A204.1 (cell line): ENCODE measurements at regions not wholly inside any gene's neighbourhood (a gene's known extent, or its start where the extent isn't known, plus 50 kb on each side); places are given as distances from the start of the nearest gene placed in this dataset.

Source experiments
- FAIRE-seq: peaks from 2 replicates; lab custom pipeline; 2012; peaks lifted over from hg19 to GRCh38; lab: Jason Lieb, UNC

DNA sequence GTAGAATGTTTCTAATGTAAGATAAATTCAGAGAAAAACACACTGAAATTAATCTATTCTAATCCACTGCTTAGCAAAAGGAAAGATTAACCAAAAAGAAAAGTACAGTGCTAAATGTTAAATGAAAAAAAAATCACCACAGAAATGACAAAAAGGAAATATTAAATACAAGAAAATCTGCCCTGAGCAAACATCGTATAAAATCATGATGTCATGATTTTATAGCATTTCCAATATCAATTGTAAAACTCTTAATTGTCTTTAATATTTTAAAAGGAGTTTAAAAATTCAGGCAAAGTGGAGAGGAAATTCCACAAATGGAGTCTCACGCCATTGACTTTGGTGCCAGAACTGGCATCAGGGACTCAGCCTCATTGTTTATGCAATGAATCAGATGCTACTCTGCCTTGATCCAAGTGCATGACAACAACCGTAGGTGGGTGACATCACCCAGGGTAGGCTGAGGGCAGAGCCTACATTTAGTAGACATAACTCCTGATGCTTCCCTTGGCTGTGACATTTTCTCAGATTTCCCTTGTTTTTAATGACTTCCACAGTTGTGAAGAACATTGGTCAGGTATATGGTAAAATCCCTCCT is 696.8 kb downstream of the SEMA5A start:
- no peak for FAIRE-seq

DNA sequence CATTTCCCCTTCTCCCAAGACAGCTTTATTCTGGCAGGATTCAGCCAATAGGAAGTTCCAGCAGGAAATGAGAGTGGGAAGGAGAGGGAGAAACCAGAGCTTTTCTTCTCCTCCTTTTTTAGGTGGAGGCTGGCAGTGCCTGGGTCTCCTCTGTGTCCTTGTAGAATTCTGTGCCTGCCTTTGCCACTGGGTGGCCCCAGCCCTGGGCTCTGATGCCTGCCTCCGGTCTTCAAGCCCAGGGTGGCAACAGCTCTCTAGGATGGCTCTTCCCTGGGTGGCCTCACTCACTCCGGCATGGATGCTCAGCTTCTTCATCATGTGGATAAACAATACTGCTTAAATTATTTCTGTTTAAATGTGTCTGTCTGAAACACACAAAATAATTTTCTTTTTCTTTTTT is 694.8 kb downstream of the SEMA5A start:
- no peak for FAIRE-seq

DNA sequence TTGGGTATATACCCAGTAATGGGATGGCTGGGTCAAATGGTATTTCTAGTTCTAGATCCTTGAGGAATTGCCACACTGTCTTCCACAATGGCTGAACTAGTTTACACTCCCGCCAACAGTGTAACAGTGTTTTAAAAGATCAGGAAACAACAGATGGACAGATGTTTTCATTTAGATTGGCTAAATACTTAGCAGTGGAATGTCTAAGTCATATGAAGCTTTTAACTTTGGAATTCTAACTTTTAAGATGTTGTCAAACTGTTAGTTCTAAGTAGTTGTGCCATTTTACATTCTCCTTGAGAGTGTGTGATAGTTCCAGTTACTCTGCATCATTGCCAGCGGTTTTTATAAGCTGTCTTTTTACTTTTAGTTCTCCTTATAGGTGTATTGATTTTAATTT is 688.8 kb downstream of the SEMA5A start:
- no peak for FAIRE-seq

DNA sequence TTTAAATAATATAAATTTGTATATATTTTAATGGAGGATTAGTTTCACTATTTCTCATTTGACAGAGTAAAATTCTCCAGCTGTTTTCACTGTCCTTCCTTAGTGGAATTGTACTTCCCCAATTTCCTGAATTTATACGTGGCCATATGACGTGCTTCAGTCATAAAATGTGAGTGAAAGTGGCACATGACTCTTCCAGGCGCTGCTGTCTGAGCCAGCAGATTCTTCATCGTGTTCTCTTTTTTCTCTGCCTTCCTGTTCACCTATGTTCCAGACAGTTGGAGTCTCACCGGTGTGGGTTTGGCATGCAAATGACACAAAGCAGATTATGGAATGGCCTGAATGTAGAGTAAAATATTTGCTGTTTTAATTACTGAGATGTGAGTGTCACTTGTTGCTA is 684.1 kb downstream of the SEMA5A start:
- FAIRE-seq = no peak

DNA sequence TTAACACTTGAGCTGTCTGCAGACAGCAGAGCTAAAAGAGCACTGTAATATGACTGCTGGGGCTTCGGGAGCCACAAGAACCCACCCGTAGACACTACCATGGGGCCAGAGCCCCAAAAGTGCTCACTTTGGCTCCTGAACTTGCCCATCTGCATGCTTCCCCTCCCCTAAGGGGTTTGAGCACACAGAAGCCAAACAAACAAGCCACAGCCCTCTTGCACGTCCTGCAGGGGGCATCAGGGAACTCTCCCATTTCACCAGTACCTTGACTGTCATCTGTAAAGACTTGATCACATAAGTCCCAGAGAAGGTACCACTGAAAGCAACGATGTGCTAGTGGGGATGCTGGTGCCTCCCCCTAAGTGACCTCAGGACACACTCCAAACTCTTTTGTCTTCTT is 681.8 kb downstream of the SEMA5A start:
- no peak for FAIRE-seq

DNA sequence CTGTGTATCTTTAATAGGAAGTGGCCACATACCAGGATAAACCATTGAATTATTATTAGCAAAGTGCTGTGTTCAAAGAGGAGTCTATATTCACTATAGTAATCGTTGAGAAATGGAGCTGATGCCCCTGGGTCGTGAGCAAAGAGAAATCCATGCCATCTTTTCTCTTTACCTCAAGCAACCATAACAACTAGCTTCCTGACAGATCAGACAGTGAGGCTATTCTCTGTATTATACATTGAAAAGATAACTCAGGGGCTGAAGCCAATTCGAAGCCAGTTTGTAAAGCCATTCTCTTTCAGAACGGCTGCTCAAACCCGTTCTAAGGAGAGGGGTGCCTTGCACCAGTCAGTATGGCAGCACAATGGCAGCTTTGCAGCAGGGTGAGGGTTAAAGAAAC is 680.6 kb downstream of the SEMA5A start:
- no peak for FAIRE-seq

DNA sequence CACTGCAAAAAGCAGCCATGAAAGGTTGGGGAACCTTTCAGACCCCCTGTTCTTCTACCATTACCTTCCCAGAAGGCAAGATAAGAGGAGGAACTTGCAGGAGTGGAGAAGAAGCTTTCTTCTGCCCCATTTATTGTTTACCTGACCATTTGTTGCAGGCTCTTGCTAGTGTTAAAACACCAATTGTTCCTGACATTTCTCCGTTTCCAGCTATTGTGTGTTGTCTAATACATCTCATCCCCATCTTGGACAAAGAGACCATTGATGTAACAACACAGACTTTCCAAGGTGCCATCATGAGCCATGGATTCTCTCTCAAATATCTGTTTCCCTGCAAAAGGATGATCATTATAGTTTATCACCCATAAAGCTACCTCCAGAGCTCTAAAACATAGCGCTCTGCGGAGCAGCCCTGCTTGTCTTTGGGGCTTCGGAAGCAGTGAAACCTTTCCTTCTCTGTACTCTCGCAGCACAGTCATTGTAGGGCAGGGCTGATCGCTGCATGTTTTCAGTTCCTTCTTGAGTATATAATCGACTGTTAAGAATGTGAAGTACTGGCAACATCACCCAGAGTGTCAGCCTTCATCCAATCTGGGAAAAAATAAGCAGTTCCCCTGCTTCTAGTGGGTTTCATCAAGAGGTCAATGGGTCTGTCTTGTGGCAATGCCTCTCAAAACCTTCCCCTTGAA is 680.0 kb downstream of the SEMA5A start:
- FAIRE-seq = no peak

DNA sequence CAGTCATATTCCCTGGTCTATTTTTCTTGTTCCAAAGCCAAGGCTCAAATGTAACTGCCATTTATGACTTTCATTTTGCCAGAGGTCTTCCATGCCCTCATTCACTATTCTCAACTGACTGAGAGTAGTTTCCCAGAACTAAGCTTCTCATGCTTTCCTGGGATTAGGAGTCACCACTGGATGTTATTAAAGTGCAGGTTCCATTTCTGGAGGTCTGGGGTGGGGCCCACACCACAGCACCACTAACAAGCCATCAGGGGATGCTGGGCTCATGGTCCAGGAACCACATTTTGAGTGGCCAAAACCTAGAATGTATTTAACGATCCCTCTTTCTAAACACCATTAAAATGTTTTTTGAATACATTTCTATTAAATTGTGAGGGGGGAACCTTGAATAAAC is 677.6 kb downstream of the SEMA5A start:
- no peak for FAIRE-seq

DNA sequence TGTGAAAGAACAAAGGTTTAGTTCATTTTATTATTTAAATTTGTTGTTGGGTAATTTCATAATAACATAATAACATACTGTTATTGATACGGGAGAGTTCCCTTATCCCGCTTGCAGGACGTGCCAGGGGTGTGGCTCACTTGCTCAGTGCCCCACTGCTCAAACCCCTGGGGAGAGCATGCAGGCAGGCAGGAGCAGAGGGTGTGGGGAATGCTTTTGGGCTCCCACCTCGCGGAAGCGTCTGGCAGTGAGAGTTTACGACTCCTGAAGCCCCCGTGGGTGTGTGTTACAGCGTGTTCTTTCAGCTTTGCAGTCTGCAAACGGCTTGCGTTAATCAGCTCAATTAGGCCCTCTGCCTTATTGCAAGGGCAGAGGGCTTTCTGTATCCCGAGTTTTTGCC is 675.9 kb downstream of the SEMA5A start:
- no peak for FAIRE-seq

DNA sequence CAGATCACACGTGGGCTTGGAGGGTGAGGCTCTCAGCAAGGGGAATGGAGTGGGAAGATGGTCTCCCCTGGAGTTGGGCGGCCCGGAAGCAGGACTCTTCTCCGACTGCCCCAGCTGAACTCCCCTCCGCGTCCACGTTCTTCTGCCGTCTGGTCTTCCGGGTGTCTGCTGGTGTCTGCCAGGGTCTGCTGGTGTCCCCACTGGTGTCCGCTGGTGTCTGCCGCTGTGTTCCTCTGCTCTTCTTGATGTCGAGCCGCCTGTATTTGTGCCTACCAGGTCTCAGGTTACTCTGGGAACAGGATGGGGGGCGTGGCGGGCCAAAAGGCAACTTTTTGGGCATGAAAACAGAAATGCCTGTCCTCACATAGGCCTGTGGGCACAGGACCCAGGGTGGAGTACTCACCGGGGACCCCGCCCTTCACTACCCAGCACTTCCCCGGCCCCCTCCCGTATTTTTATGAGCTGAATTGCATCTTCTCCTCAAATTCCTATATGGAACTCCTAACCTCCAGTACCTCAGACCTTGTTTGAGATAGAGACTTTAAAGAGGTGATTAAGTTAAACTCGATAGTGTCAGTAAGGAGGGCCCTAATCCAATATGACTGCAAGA is 675.4 kb downstream of the SEMA5A start:
- no peak for FAIRE-seq

DNA sequence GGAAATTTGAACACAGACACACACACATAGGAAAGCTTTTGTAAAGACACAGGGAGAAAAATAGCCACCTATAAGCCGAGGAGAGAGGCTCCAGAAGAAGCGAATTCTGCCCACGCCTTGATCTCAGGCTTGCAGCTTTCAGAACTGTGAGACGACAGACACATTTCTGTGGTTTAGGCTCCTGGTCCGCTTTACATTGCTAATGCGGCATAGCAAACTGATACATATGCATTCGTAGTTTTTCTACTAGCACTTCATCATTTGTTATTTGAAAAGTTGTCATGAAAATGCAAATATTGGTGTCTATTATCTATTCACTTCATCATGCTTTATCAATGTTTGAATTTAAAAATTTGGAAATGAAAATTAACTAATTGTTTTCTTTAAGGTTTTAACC is 674.9 kb downstream of the SEMA5A start:
- FAIRE-seq = no peak

DNA sequence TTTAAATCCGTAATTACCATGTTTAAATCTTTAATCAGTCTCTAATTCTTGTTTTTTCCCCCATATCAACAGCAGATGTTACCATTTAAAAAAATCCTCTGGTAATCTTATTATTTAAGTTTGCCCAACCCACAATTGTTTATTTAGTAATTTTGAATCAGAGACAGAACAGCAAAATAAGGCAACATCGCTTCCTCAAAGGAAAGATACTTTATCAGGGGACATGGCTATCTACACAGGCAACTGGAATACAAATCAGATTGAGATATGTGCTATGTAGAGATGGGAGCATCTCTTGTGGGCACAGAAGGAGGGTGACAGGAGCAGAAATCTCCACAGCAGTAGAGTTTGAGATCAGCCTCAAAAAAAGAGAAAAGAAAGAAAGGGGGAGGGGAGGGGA is 674.4 kb downstream of the SEMA5A start:
- no peak for FAIRE-seq

DNA sequence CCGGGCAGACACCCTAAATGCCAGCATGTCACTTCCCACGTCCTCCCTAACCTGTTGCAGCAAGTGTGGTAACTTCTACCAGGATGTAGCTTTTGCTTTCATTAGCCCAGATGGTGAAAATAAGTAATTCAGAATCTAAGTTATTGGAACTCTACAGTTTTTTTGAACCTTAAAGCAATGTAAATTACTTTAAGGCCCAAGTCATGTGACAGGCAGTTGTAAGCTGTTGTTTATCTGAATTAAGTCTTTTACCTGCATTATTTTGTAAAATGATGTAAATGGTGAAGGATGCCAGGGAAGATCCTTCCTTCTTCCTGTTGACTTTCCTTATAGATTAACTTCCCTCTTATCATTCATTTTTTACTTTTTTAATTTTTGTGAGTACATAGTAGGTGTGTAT is 670.2 kb downstream of the SEMA5A start:
- FAIRE-seq = no peak

DNA sequence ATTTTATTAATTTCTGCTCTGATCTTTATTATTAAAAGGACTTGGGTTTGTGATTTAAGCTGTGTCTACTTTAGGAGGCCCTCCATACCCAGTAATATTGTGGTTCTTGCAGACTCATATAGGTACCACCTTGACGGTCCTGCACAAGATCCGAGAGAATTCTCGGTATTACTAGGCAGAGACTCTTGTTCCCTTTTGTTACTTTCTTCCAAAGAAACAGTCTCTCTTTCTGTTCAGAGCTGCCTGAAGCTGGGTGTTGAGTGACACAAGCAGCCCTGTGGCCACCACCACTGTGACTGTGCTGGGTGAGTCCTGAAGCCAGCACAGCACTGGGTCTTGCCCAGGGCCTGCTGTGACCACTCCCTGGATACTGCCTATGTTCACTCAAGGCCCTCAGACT is 666.6 kb downstream of the SEMA5A start:
- no peak for FAIRE-seq

DNA sequence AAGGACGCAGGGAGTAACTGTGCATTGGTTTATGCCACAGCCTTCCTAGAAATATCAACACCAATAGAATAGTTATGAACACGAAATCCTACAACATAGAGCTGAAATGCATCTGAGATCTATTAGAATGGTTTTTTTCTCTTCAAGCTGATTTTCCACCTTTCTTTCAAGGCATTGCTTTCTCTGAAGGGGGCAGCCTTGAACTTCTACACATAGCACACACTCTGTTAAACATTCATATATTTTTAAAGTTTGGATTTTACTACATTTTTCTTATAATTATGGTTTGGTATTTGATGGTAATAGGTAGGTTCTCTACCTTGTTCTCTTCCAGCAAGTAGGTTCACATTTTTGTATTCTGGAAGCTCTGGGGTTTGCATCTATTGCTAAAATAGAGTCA is 661.8 kb downstream of the SEMA5A start:
- no peak for FAIRE-seq

DNA sequence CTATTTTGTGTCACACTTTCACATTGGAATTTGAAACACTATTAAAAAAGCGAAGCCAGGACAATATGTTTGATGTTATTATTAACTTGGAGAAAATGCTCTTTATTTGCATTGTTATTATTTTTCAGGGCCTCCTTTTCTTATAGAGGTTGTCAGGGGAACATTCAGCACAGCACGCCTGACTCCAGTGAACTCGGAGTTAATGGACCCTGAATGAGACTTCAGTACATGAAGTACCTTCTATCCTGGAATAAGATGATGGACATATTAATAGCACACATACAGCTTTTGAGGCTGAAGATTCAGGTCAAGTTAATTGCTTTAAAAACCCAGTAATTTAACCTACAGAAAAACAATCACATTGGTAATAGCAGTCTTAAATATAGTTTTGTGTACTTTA is 652.9 kb downstream of the SEMA5A start:
- no peak for FAIRE-seq

DNA sequence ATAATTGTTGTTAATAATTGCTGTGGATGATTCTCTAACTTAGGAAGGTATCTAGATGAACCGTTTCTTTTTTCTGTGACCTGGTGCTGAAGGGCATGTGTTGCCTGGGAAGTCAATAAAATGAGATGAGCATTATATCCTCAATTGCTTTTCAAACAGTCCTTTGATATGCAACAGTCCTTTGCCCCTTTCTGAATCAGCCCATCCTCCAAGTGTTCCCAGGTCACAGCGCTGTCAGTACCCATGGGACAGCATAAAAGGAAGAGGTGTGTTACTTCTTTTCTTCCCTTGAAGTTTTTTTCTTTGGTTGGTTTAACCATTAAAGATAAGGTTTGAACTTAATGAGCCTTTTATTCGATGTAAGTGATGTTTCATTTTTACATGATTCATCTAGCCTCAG is 651.8 kb downstream of the SEMA5A start:
- FAIRE-seq = no peak

DNA sequence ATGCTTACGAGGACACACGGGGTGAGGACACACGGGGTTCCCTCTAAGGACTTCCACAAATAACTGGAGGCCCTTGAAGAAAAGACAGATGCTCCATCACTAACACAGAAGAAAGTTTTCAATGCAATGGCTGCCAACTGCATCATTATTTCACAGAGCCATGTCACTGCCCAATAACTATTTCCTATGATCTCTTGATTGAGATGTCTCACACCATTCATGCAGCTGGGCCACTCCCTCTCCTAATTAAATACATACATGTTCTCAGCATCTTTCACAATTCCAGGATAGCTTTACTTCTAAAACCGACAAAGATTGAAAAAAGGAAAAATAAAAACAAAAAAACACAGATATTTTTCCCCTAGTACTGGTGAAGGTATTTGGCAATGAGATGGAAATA is 650.8 kb downstream of the SEMA5A start:
- no peak for FAIRE-seq

DNA sequence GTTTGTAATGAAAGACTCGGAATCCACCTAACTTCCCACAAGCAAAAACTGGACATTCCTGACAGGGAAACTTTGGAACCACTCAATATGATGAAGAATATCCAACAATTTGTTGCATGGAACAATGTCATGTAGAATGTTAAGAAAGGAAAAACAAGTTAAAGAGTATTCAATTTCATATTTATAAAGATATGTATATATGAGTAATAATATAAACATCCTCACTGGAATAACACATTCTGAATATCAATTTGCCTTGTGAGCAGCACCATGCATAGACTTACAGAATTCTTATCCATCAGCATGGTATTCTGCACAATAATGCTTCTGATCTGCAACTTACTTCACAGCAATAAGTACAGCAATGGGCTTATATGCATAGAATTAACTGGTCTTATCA is 650.3 kb downstream of the SEMA5A start:
- no peak for FAIRE-seq

DNA sequence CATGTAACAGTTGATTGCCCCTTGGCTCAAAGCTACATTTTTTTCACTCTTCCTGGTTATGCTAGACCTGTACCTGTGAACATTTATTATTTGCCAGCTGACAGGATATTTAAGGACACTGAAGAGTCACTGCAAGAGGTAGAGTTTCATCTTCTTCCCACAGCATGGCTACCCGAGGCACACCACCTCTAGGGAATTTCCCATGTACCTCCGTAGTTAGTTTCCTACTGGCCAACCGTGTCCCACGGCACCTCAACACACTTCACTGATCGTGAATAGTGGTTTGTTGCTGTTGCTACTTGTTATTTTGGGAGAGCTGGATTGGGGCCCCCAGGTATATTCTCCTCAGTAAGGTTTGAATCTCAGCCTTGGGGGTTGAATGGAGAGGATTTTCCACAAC is 648.6 kb downstream of the SEMA5A start:
- no peak for FAIRE-seq

DNA sequence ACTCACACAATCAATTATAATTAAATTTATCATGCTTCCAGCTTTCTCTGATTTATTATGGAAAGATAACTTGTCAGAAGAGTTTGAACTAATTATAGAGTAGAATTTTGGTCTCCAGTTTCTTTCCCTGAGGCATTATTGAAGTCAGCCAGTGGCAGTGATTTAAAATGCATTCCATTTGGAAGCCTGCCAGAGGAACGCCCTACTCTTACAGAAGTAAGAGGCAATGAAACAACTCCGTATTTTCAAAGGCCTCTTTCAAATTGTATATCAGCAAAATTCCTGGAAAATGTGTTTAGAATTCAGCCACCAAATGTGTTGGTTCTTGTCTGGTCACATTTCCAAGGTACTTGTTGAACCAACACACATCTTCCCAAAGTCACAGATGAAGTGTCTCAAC is 640.9 kb downstream of the SEMA5A start:
- no peak for FAIRE-seq

DNA sequence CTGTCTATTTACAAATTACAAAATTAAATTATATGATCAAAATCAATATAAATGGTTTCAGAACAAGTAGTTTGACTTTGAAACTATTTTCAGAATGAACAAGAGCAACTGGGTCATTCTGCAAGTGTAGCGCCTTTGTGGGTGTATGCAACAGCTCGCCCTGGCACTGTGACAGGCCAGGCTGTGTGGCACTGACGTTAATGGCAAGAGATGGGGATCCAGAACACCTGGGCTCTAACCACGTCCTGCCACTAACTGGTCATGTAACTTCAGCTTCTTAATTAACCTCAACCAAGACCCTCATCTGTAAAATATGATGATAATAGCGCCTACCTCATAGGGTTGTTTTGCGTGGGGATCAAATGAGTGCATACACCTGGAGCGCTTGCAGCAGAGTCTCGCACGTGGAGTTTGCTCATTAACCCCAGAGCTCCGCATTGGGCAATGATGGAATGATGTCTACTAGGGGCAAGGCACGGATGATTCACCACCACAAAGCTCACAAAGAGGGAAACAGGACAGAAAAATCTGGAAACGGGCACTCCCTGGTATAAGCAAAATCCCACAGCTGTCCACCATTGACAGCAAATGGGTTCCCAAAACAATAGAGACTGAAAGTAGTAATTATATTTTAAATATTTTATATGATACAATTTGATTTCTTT is 639.4 kb downstream of the SEMA5A start:
- no peak for FAIRE-seq

DNA sequence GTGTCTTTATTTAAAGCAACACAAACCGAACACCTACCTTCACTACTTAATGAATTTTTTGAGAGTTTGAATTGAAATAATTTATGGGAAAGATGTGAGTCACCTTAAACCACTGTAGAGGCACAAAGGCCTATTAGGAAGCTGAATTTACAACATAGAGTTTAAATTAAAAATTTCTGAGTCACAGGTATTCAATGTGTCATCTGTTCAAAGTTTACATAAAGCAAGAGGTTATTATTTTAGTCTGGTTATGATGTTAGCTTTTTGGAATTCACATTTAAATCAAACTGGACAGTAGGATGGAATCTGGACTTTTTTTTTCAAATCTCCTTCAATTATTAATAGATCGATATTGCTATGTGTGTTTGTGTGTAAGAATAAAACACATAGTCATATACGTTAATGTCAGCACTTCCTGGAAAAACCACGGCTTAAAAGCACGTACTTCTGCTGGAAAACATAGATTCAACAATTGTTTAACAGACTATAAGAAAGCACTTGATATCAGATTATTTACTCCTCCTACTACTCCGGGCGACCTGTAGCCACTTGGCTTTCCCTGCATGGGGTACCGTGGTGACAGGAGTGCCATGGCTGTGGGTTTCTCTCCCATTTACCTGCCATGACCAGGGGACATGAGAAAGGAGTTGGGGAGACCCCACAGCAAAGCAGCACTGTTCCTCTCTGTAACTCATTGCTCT is 638.6 kb downstream of the SEMA5A start:
- FAIRE-seq = no peak
